ENCODE measurements at regions not wholly inside any gene's neighbourhood (a gene's known extent, or its start where the extent isn't known, plus 50 kb on each side); places are given as distances from the start of the nearest gene placed in this dataset.

GRCh38 chr17:77774182-77774581, 184.3 kb upstream of the TNRC6C start:
- TF ChIP-seq POLR2A (IDR thresholded peaks at IDR 0.05) (no peak), CTCF (IDR thresholded peaks at IDR 0.05) (no peak)
